Retinal pigment epithelial cell (primary cell): ENCODE measurements at regions not wholly inside any gene's neighbourhood (a gene's known extent, or its start where the extent isn't known, plus 50 kb on each side); places are given as distances from the start of the nearest gene placed in this dataset.

Source experiments
- DNase-seq: peaks from one replicate; pipeline ENCODE4 v3.0.0-alpha.2; 2010; ENCODE audit warnings: low read depth
- H3K4me3 ChIP-seq: 2 replicates; pipeline ENCODE4 v1.5.1; 2011; ENCODE audit warnings: mild to moderate bottlenecking, low read length, control low read depth, moderate library complexity
- CTCF ChIP-seq: conservative IDR thresholded peaks from 2 replicates; pipeline ENCODE4 v1.5.1; 2011; ENCODE audit warnings: low read depth, low read length, control low read depth, inconsistent platforms

DNA sequence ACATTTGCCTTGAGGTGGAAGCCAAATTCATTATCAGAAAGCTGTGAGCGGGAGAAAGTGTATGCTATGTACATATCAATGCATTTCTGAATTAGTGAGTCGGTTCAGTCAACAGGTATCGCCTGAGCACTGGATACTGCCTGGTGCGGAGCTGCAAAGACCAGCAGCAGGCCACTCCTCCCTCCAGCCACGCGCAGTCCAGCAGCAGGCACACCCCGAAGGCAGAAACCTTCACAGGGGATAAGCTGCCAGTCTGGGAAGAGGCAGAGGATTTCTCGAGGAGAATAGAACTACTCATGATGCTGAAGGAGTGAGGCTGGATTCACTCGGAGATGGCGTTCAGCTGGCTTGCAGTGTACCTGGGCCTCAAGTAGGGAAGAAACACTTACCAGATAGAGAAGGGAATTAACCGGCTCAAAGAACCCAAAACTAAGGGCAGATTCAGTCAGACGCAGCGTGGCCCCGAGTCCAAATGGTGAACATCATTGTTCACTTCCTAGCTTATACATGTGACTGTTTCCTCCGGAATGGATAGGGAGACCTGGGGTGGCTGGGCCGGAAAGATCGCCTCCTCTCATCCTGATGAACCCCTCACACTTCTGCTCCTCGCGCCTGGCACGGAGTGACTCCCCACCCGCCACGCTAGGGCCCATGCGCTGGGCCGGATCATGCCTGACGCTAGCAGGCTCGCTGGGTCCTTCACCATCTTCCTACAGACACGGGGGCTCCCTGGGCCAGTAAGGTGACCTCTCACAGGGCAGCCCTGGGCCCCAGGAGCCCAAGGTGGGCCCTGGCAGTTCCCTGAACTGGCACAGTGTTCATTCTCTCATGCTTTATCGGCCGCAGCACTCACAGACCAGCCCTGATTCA, 78.1 kb upstream of the SPATA31C2 start:
- DNase-seq, result no peak
- no peak overlapping the region for H3K4me3 ChIP-seq
- TF ChIP-seq CTCF, result no peak

DNA sequence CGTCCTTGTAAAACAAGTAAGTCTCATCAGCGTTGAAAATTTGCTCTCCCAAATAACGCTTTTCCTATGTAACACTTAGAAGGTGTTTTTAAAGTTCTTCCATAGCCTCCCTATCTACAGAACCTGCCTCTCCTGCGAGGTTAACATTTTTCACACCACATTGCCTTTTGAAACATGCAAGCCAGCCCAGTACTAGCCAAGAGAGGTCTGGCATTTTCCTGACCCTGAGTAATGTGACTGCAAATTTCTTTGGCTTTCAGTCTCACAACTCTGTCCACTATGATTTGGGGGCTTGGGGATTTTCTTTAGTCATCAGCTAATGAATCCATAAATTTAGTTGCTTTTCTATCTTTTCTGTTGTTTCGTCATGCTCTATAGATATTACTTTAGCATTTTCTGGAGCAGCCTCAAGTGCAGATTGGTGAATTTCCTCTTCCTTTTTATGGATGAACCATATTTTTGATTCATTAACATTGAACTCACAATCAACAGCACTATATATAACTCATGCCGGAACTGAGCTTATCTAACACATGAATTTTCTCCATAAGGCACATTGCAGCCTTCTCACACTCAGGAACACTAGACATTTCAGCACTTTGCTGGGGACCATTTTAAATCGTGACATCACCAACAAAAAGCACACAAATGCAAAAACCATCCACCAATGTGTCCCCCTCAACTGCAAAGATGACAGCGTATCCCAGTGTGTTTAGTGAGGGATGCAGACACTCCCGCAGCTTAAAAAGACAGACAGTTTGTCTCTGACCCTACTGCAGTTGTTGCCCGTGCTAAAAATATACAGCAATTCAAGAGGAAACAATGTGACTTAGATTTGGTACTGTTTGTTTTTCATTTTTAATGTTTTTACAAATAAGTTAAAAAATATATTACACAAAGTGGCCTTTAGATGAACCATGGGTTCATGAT, 77.2 kb upstream of the SPATA31C2 start:
- no peak for TF ChIP-seq CTCF
- H3K4me3 ChIP-seq, result no peak overlapping the region
- DNase-seq, result no peak

DNA sequence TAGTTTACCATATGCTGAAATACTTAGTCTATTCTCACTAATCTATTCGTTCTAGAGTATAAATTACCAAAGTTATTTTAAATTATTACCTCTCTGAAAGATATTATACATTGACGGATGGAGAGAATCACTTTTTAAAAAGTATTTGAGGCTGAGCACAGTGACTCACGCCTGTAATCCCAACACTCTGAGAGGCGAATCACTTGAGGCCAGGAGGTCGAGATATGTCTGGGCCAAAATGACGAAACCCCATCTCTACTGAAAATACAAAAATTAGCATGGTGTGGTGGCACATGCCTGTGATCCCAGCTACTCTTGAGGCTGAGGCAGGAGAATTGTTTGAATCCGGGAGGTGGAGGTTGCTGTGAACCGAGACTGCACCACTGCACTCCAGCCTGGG, 64.0 kb upstream of the SPATA31C2 start:
- no peak for DNase-seq
- no peak for TF ChIP-seq CTCF
- no peak overlapping the region for H3K4me3 ChIP-seq

- DNase-seq, result no peak
- no peak for TF ChIP-seq CTCF
- no peak overlapping the region for H3K4me3 ChIP-seq
Measured at GRCh38 chr9:88198341-88198807, 60.1 kb upstream of the SPATA31C2 start.

DNA sequence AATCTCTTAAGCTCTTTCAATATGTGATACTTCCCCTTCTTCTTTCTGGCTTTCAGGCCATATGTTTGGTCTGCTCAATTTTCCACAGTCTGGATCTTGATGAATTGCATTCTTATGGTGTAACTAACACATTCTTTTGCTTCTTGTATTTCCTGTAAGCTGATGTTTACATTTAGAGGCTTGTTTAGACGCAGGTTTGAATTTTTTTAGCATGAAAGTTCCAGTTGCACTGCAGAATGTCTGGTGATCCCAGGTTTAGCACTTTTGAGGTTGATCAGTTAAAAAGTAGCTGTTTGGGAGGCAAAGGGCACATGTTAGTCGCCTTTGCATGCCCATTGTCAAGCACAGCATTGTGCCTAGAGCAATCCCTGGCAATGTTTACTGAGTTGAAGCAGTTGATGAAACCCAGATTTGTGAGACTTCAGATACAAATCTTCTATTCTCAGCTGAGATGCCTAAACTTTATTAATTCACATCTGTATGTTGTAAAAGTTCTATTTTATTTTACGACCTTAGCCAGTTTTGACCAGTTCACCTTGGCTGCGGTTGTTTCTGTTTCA, 59.6 kb upstream of the SPATA31C2 start:
- H3K4me3 ChIP-seq, result no peak overlapping the region
- no peak for TF ChIP-seq CTCF
- DNase-seq, result peak; percentile 61

DNA sequence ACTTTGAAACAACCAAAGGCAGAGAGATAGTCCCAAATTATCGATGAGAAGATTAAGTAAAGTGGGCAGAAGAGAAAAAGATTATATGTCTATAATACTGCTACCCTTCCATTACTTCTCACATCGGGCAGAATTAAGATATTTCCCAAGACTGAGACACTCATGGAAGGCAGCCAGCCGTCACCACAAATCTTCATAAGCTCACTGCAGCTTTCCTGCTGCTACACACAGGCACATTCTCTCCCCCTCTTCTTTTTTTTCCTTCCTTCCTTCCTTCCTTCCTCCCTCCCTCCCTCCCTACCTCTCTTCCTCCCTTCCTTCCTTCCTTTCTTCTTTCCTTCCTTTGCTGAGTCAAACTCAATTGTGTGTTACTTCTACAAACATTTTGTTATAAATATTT, 58.7 kb upstream of the SPATA31C2 start:
- H3K4me3 ChIP-seq, result no peak overlapping the region
- peak; percentile 52 for DNase-seq
- no peak for TF ChIP-seq CTCF
